Fibroblast of lung (primary cell): ENCODE measurements at regions not wholly inside any gene's neighbourhood (a gene's known extent, or its start where the extent isn't known, plus 50 kb on each side); places are given as distances from the start of the nearest gene placed in this dataset.

Experiments used
- EZH2 ChIP-seq: IDR thresholded peaks from 2 replicates; pipeline ENCODE4 v1.5.1; 2012; ENCODE audit warnings: low read length, control low read depth, mild to moderate bottlenecking; ENCODE audit errors: missing control alignments
- TF ChIP-seq, protein P1 (sequence below), 2 donors: IDR thresholded peaks in 1 of 2; conservative IDR thresholded peaks in 1 of 2; 1 replicate in 1 of 2; 2 replicates in 1 of 2; pipeline ENCODE4 v1.5.1; 2011 to 2012; ENCODE audit warnings: low read length in 2 of 2, control low read depth in 1 of 2, inconsistent platforms in 1 of 2, low read depth in 1 of 2, mild to moderate bottlenecking in 1 of 2

DNA sequence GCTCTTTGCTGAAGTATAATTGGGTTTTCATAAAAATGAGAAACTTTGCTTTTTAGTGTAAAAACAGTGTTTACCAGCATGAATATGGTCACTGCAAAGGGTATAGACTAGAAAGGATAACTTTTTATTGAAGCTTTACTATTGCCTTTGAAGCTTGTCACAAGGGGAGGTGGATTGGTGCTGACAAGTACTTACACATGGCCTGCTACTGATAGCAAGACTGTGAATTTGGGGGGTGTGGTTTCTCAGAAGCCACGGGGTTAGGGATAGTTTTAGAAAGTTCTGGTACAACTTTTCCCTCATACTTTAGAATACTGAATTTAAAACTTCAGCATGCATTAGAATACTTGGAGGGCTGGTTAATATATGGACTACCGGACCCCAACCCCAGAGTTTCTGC, 294.1 kb downstream of the SOCS6 start:
- TF ChIP-seq, protein P1, sequence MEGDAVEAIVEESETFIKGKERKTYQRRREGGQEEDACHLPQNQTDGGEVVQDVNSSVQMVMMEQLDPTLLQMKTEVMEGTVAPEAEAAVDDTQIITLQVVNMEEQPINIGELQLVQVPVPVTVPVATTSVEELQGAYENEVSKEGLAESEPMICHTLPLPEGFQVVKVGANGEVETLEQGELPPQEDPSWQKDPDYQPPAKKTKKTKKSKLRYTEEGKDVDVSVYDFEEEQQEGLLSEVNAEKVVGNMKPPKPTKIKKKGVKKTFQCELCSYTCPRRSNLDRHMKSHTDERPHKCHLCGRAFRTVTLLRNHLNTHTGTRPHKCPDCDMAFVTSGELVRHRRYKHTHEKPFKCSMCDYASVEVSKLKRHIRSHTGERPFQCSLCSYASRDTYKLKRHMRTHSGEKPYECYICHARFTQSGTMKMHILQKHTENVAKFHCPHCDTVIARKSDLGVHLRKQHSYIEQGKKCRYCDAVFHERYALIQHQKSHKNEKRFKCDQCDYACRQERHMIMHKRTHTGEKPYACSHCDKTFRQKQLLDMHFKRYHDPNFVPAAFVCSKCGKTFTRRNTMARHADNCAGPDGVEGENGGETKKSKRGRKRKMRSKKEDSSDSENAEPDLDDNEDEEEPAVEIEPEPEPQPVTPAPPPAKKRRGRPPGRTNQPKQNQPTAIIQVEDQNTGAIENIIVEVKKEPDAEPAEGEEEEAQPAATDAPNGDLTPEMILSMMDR (conservative IDR thresholded peaks at IDR 0.05 in 1 of 2, IDR thresholded peaks at IDR 0.05 in 1 of 2; ENCODE audit: low read depth in 1 of 2, low read length in 2 of 2), result no peak
- no peak for TF ChIP-seq EZH2
